ENCODE measurements at regions not wholly inside any gene's neighbourhood (a gene's known extent, or its start where the extent isn't known, plus 50 kb on each side); places are given as distances from the start of the nearest gene placed in this dataset.

DNA sequence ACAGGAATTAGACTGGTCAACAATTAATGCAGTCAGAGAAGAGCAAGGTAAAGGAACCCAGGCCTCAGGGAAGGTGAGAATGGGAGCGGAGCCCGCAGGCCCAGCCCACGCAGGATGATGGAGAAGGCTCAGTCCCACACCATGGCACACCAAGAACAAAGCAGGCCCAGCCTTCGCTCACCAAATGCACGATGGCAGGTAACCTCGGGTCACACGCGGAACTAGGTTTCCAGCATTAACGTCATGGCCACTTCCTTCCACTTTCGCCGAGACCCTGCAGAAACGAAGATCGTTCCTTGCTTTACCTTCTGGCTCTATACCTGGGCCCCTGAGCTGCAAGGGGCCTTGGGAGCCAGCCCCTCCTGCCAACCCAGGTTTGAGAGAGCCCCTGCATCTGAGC, 240.2 kb upstream of the C1orf174 start:
- DNase-seq (ENCODE audit: low read depth) = no peak

DNA sequence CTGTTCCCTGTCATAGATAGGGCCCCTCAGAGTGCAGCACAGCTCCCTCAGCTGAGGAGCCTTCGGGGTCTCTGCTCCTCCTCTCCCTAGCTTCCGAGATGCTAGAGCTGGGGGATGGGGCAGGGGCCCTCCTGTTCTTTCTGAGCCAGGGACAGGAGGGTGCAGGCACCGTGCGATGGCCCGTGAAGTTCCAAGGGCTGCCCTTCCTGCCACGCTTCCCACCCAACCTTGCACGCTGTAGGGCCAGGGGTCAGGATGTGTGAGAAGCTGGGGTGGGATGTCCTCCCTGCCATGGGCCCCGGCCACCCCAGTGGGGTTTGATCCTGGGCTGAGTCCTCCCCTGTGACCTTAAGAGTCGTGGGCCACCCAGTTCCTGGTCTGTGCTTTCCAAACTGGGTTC, 240.7 kb upstream of the C1orf174 start:
- DNase-seq (ENCODE audit: low read depth) = no peak

DNA sequence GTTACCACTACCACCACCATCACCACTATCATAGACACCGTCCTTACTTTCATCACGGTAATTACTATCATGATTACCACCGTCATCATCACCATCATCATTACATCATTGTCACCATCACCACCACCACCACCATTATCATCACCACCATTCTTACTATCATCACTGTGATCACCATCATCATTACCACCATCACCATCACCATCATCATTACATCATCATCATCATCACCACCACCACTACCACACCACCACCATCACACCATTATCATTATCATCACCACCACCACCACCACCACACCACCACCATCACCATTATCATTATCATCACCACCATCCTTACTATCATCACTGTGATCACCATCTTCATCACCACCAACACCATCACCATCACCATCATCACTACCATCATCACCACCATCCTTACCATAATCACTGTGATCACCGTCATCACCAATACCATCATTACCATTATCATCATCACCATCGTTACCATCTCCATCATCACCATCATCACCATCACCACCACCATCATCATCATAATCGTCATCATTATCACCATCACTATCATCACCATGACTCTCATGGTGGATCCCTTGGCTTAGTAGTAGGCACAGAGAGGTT, 244.4 kb upstream of the C1orf174 start:
- no peak for DNase-seq (ENCODE audit: low read depth)

DNA sequence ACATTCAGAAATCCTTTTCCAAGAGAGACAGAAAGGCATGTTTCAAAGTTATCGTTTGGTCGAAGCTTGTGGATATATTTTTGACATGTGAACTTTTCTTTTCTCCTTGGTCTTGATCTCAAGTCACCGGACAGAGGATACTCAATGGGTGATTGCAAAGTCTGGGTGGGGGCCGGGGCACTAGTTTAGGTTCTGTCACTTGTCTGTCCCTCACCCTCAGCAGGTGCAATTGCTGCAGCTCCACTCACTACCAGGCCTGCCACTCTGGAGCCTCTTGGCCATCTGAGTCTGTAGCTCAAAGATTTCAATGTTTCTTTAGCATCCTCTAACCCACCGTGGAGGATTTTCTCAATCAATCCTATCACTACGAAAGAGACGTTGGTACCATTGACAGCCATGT, 246.0 kb upstream of the C1orf174 start:
- no peak for DNase-seq (ENCODE audit: low read depth)

DNA sequence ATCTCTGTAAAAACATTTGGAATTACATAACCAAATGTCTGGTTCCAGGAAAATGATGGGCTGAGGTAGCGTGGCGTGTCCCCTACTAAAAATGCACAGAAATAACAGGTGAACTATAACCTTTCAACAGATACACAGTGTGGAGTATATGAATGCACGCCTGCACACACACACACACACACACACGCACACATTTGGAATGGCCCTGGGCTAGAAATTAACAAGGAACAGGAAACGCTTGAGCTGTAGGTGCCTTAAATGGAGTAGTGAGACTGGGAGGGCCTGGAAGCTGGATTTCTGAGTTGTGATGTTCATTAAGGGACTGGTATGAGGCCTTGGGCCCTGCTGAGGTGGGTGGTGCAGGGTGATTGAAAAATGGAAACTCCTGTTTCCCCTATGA, 246.5 kb upstream of the C1orf174 start:
- no peak for DNase-seq (ENCODE audit: low read depth)

DNA sequence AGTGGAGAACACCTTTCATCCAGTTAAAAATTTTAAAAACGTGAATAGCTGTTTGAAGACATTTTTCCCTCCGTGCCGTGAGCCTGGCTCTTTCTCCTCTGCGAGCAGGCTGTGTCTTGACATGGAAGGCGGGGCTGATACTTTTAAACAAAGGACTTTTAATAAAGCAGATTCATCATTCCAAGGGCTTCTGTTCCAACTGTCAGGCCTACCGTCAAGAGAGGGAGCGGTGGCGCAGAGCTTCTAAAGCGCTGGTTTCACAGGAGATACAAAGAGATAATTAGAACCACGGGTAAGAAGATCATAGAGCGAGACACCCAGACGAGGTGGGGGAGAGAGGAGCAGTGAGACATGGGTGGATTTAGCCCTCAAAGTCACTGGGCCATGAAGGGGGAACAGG, 247.4 kb upstream of the C1orf174 start:
- DNase-seq (ENCODE audit: low read depth) = no peak

DNA sequence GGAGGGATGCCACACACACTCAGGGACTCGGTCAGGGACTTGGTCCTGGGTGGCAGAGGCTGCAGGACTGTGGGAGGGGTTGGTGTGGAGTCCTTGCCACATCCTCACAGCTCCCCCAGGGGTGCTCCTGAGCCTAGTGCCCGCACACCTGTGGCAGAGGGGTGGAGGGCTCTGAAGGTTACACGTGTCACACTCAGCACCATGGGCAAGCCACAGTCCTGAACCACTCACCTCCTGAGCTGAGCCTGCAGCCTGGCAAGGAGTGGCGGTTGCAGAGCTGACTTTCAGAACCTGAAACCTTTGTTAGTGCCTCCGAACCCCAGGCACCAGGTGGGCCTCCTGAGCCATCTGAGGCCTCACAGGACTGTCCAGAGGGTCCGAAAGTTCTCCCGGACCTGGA, 249.2 kb upstream of the C1orf174 start:
- DNase-seq (ENCODE audit: low read depth) = no peak

DNA sequence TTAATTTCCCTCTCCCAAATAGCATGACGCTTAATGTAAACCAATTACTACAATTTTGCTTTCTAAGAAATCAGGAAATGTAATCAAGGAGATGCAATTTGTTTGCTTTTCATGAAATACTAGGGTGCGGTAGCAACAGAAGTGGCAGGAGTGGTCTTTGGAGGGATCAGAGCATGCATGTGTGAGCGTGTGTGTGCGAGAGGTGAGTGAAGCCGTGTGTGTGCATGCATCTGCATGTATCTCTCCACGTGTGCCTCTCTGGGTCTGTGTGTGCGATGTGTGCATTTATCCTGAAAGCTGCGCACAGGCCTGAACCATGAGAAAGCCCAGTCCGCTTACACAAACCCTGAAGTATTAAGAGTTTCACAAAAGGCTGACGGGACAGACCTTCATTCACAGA, 249.8 kb upstream of the C1orf174 start:
- no peak for DNase-seq (ENCODE audit: low read depth)

DNA sequence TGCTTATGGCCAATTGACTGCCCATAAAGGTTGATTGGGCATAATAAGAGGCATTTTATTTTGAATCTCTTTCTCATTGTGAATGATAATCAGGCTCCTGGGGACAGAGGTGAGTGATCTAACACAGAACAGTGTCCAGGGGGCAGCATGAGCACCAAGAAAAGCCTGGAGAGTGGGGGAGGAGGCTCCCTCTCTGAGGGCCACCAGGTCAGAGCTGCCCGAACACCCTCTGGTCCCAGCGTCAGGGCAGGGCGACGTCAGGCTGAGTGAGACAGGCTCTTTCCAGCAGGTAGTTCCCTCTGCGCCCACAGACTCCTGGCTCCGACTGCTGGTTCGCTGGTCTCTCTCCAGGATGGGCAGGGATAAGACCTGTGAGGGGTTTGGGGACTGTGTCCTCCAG, 250.2 kb upstream of the C1orf174 start:
- DNase-seq (ENCODE audit: low read depth) = no peak

DNA sequence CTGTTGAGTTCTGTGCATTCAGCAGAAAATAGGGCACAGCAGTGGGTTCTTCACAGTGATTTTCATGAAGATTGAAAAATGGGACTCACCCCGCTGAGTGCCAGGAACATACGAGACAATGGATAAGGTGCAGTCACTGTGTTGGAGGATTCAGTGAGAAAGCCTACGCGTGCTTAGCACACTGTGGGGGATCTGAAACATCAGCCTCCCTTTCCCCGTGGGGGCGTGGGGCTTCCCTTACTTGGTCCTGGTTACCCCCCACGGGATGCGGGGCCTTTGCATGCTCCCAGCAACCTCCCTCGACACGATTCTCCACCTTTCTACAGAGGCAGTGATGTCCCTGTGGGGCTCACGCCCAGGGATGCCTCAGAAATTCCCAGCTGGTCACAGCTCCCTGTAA, 252.2 kb upstream of the C1orf174 start:
- DNase-seq (ENCODE audit: low read depth) = no peak

DNA sequence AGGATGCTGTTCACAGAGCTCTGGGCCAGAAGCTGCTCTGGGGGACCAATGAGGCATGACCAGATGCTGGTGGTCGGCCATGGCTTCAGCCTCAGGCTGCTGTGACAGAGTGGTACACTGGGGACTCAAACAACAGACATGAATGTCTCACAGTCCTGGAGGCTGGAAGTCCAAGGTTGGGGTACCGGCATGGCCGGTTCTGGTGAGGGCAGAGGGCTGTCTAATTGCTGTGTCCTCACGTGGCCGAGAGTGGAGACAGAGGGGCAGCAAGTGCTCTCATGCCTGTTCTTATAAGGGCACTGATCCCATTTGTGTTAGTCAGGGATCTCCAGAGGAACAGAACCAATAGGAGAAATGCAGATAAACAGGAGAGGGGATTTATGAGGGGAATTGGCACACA, 253.5 kb upstream of the C1orf174 start:
- no peak for DNase-seq (ENCODE audit: low read depth)

DNA sequence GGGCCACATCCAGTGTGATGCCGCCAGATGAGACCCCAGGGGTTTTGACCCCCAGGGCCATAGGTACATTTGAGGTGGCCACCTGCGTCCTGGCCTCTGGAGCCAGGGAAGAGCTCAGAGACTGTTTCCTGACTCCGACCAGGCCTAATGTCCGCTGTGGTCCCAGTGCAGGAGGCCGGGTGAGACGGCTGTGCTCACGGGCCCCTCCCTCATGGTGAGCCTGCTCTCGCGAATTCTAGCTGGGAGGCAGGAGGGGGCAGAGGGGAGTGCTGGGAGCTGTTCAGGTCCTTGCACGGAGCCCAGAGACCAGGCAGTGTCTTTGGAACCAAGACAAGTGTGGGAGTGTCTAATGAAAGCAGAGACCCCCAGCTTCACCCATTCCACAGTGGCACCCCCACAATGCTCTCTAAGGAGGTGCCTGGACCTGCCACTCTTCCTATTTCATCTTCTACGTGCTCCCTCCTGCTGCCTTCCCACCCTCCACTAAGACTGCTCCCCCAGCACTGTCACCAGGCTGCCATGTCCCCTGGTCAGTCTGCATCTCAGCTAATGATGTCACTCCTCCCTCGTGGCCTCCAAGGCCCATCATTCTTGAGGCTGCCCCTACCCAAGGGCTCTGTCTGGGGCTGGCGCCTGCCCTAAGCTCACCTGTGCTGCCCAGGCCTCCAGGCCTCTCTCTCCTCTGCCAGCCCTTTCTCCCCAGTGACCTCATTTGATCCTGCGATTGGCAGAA, 256.3 kb upstream of the C1orf174 start:
- DNase-seq (ENCODE audit: low read depth) = no peak

DNA sequence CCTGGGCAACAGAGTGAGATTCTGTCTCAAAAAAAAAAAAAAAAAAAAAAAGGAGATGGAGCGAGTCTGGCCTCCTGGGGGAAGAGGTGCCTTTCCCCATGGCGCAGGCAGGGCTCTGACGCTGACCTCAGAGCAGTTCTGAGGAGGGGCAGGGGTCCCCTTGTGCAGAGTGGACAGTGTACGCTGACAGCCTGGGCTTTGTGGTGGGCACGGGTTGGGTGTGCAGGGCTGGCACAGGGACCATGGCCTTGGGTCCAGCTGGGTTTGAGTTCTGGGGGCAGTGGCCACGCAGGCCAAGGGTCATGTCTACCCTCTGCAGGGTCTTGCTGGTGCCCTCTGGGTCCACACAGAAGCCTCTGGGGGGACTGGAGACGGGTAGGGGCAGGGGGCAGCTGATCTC, 260.1 kb upstream of the C1orf174 start:
- no peak for DNase-seq (ENCODE audit: low read depth)

DNA sequence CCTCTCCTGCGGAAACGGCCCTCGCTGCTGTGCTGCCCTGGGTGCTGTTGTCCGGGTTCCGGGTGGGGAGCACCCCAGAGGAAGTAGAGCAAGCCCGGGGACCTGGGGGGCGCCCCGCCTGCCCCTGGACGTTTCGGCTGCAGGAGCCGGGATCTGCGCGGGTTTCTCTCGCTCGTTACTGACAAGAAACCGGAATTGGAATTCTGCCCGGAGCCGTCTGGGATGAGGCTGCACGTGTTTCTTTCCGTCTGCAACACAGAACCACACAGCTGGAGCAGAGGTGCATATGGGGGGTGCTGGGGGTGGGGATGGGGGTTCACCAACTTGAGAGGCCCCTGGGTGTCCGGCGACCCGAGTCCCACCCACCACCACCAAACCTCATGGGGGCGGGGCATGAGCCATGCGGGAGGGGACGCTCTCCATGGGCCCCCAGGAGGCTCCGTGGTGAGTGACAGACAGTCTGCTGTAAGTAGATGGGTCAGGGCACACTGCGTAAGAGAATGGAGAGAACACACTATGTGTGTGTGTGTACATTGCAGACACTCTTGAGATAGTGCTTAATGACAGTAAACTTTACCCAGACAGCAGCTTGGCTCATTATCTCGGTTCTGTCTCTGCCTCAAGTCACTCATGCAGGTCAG, 261.4 kb upstream of the C1orf174 start:
- no peak for DNase-seq (ENCODE audit: low read depth)

DNA sequence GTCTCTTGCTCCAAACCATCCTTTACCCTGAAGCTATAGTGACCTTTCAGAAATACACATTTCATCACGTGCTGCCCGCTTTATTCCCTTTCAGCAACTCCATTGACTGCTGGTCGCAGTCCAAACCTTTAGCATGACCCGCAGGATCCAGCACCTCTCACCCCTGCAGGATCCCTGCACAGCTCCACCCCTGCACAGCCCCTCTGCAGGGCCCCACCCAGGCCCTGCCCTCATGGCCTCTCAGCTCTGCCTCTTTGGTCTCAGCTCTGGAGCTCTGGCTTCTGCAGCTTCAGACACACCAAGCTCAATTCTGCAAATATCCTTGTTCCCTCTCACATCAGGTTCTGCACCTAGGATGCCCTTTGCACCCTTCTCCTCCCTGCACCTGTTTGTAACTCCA, 264.9 kb upstream of the C1orf174 start:
- no peak for DNase-seq (ENCODE audit: low read depth)

DNA sequence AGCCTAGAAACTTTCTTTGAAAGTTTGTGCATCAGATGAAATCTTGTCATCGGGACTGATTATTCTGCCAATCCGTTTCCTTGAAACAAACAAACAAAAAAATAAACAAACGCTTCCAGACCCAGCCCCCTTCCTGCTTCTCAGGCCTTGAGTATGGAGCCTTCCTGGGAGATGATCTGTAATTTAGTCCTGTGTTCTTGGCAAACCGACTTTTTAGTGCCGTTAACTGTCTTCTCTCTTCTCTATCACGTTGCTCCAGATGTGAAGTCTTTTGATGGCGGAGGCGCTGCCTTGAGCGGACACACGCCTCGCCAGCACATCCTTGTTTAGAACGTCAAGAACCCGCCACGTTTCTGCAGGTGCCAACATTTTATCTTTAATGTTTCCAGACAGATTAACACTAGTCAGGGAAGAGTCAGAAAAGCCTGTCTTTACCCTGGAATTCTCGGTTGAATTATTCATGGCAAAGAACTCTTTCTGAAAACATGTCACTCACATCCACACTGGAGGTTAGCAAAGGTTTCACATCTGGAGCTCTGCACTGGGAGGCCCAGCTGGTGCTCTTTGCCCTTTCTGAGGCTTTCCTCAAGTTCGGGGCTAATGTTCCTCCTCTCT, 265.7 kb upstream of the C1orf174 start:
- DNase-seq (ENCODE audit: low read depth) = no peak

DNA sequence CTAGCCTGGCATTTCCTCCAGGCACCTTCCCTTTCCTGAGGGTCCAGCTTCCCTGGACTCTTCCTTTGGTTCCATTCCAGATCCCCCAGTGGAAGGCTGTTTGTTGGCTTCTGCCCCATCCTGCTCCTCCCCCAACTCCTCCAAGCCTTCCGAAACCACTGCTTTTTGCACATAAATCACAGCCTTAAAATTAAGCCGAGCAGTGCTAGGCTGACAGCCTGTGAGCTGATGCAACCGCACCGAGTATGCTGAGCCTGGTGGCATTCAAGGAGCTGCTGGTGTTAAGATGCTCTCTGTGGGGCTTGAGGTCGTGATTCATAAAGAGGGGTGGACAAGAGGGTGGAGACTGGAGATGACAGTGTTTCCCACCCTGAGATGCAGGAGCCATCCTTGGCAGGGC, 266.6 kb upstream of the C1orf174 start:
- DNase-seq (ENCODE audit: low read depth) = no peak

DNA sequence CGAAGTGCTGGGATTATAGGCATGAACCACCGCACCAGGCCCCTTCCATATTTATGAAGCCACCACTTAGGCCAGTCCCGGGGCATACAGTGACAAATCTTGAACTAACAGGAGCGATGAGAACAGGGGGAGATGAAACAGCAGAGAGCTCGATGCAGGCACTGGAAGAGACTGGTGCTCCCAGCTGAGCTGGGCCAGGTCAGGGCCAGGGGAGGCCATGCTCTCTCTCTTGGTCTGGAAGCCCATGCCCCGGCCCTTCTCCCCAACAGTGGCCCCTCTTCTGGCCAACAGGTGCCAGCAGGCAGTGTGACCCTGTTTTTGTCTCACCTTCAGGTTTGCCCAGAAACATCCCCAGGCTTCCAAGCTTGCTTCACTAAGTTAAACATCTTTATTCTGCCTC, 269.9 kb upstream of the C1orf174 start:
- no peak for DNase-seq (ENCODE audit: low read depth)

DNA sequence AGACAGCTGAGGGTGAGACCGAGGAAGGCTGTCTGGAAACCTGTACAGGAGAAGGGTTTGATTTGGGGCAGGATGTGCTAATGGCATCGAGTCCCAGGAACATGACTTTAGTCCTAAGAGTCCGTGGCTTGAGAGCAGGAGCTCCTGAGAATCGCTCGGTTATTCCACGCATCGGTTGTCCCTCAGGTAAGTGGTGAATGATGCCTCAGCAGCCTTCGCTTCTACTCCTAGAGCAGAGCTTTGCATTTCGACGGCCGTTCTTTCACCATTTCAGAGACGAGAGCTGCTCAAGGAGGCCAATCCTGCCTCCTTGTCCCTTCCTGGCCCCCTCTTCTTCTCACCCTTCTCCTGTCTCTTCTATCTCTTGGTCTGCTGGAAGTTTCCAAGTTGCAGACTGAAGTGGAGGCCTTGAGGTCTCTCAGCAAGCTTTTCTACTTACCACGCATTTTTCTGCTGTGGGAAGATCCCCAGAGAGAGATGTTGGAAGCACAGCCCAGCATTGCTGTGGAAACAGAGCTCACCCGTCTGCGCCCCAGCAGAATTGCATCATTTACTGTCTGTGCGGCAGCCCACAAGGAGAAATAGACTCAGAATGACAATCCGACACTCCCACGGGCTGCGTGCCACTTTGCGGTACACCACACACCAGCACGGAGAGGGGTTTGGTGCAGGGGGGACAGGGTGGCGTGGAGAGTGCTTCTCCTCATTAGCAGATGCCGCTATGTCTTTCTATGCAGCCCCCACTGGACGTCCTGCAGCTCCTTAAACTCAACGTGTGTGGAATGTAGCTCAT, 270.7 kb upstream of the C1orf174 start:
- no peak for DNase-seq (ENCODE audit: low read depth)

DNA sequence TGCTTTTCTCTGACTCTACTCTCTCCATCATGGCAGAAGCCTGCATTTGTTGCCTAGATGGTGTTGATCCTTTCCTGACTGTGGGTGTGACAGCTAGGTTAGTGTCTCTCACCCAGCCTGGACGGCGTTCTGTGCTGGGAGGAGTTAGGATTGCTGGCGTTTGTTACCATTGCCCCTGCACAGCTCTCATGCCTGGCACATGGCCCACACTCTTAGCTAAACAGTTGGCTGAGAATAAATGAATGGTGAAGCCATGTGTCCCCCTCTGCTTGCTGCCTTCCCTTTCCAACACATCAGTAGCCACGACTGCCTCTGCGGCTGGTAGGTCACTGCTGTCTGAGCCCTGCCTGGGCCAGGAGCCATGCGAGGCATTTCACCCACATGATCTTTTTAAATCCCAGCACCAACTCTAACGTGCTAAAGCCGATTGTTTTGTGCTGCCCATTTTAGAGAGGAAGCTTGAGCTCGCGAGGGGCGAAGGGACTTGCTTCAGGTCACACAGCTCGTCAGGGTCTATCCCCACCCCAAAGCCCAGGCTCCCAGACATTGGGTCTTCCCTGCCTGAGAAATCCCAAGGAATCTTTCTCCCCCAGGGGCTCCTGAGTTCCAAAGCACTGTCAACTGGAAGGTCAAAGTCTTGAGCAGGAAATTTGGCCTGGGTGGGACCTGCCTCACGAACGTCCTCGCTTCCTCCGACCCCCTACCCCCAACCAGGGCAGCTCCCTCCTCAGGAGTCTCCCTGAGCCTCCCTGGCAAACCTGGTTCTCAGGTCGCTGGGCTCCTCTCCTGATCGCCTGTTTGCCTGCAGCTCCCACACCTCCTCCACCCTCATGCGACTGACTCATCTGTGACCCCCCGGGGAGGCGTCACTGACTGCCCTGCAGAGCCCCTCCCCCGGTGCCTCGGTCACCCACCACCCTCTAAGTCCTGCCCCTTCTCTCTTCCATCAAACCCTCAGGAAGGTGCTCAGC, 271.7 kb upstream of the C1orf174 start:
- DNase-seq (ENCODE audit: low read depth) = no peak
